HG02981 (cell line): ENCODE measurements at regions not wholly inside any gene's neighbourhood (a gene's known extent, or its start where the extent isn't known, plus 50 kb on each side); places are given as distances from the start of the nearest gene placed in this dataset.
"Not testable (repeated sequence)": the region's sequence is repeated elsewhere in the genome, so short reads cannot be mapped to it uniquely, and the experiment has no call there.

Source experiments
- ATAC-seq: cut with Tn5 transposase; IDR thresholded peaks from one replicate; pipeline ENCODE4 v1.9.1; 2021; ENCODE audit warnings: mild to moderate bottlenecking, moderate library complexity; ENCODE audit not compliant: unreplicated experiment

DNA sequence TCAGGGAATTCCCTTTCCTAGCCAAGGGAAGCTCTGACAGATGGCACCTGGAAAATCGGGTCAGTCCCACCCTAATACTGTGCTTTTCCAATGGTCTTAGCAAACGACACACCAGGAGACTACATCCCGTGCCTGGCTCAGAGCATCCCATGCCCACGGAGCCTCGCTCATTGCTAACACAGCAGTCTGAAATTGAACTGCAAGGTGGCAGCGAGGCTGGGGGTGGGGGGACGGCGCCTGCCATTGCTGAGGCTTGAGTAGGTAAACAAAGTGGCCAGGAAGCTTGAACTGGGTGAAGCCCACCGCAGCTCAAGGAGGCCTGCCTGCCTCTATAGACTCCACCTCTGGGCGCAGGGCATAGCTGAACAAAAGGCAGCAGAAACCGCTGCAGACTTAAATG is 279.5 kb upstream of the LUZP2 start:
- not testable (repeated sequence) for ATAC-seq

DNA sequence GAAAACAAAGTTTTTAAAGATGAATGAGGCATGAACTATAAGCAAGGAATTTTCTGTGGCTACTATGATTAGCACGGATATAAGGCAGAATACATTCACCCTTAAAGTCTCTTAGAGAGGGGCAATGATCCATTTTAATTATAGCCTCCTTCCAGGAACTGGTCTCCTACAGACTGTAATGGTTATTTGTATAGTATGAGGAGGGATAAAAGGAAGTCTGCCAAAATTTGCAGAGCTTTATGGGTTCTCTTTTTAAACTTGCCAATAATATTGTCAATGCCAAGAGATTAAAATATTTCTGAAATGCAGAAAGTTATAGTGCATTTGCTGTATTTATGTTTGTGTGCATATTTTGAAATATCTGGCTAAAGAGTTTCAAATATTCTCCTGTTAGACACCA is 271.4 kb upstream of the LUZP2 start:
- ATAC-seq, result no peak

DNA sequence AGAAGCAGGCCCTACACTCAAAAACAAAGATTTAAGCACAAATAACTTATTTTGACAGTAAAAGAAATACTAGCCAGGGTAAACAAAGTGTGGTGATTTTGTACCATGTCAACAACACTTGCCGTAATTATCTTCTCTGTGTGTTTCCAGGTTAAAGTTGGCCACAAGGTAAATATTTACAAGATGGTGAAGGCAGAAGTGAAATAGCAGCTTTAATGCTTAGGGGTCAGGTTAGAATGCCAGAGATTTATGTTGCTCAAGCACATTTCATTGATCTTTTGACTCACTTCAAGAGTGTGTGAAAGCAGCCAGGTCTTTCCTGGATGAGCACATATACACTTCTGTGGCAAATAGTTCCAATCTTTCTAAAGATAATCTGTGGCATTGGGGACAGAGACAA is 270.2 kb upstream of the LUZP2 start:
- ATAC-seq, result no peak

DNA sequence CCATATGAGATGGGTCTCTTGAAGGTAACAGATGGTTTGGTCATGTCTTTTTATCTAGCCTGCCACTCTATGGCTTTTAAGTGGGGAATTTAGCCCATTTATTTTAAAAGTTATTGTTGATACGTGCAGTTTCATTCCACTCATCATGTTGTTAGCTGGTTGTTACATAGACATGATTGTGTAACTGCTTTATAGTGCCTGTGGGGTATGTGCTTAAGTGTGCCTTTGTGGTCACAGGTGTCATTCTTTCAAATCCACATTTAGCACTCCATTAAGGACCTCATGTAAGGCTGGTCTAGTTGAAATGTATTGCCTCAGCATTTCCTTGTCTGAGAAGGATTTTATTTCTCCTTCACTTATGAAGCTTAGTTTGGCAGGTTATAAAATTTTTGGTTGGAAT is 263.8 kb upstream of the LUZP2 start:
- ATAC-seq, result no peak

DNA sequence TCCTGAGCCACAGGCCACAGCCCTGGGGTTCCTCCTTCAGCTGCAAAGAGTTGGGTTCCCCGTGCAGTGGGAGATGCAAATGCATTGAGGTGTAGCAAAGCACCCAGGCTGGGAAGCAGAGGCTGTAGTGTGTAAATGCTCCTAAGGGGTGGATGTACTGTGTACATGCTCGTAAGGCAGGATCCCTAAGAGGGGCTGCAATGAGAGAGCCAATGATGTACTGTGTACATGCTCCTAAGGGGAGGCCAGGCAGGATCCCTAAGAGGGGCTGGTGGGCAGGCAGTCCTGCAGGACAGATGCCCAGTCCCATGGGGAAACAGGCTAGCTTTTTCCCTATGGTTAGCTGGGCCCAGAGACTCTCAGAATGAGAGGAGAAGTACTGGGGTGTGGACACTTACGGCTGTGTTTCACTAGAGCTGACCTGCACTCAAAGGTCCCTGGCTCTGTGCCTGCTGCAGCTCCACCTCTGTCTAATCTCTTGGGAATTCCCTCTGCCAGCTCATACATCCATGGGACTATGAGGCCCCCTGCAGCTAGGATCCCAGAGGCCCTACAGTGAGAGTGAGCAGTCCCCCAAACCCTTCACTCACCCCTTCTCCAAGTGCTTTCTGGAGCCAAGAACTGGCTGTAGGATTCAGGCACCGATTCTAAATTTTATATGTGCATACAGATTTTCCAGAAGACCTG is 261.9 kb upstream of the LUZP2 start:
- no peak for ATAC-seq

DNA sequence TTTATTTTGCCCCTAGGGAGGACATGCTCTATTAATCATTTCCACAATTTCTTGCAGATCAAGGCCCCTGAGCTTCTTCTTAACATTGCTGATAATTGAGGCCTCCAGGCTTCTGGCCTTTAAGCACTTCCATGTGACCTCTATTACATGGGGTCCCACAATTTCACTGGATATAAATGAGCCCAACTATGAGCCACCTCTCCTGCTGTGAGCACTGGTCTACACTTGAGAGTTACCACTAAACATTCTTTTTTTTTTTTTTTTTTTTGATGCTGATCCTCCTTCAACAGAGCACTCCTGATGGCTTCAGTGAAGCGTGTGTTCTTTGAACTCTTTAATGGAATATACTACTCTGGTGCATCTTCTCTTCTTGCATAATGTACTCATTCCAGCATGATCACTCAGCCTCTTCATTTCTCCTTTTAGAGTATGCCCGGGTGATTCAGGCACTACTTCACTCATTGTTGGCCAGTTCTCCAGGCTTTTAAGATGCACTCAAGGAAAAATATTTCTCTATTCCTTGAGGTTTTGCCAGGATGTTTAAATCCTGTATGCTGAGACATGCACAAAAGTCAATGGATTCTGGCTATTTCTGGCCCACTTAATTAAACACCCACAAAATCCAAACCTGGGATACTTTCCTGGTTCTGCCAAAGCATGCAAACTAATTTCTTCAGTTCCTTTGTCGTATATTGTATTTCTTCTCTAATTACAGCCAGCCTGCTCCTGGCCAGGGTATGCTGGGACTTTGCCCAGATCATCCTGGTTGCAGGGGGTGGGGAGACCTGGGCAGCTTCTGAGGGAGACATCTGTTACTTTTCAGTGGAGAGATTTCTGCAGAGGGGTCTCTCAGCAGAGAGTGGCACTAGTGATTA is 257.8 kb upstream of the LUZP2 start:
- no peak for ATAC-seq

DNA sequence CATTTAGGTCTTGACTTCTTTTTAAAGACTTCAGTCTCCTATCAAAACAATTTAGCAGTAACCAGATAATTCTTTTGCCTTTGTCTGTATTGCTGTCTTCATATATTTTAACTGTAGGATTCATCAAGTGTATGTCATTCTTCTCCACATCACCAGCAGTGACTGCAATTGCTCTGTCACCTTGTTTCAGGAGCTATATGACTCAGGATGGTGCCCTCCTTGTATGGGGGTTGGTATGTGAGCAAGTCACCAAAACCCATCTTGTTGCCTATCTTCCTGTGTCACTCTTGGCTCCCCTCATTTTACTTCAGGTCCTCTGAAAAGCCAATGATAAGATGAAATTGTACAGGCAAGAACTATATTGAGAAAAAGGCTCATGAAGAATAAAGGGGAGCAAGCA is 256.9 kb upstream of the LUZP2 start:
- no peak for ATAC-seq

DNA sequence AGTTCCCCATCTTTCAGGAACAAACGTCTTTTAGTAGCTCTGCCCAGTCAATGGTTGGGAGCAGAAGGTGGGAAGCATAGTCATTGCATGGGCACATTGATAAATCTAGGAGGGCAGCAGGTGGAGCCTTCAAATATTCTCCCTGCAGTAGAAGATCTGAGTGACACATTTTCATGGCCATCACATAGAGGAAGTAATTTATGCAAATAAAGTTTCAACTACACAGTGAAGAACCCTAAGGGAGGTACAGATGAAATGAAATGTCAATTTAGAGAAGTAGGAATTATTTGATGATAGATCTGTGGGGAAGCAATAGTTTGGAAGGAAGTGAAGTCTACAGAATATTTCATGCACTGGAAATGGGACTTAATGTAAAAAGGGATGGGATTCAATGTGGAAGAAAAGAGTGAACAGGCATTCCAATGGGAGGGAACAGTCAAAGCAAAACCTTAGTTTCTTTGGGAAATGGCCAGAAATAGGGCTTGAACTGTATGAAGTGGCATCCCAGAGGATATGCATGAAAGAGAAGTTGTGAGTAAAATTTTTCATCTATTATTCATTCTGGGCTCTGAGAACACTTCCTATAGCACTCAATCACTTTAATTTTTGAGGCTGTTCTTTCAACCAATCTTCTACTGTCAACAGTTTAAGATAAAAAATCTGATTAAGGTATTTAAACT is 256.2 kb upstream of the LUZP2 start:
- ATAC-seq, result no peak

DNA sequence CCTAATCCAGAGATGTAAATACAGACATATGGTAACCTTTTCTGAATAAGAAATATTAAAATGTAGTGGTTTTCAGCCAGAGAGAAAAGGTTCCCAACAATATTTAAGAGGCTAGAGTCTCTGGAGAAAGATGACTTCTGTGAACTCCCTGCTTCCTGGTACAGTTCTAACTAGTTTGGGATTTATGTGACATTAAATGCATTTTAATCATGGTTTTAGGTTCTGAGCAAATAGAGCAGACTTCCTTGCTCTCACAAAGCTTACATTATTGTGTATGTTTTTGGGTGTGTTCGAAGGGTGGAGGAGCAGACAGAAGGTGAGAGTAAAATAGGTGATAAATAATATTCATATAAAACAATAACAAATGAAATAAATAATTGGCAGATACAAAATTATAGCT is 250.1 kb upstream of the LUZP2 start:
- ATAC-seq, result no peak

DNA sequence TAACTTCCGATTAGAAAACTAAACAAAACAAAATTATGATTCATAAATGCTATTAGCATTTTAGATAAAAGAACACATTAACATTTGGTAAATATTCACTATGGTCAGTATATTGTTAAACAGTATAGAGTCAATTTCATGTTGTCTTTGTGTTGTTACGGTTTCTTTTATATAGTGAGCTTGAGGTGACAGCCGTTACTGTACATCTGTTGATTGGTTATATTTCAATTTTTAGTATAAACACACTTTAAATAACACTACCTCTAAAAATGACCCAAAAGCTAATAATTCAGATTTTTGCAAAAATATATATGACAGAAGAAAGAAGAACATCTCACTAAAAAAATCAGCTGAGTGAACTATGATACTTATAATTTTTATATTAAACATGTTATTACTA is 249.0 kb upstream of the LUZP2 start:
- no peak for ATAC-seq

DNA sequence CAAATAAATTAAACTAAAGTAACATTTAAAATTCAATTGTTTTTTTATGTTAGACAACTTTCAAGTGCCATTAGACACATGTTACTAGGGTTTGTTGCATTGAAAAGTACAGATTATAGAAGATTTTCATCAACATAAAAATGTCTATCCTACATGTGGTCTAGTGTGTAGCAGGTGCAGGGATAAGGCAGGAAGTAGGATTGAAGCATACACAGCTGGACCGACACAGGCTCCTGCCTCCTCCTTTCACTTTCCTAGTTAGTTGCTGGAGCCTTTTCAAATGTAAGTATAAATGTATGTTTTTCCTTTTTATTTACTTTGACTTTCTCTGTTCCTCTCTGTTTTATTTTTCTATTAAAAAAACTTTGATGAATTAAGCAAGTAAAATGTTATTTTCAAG is 246.9 kb upstream of the LUZP2 start:
- no peak for ATAC-seq

DNA sequence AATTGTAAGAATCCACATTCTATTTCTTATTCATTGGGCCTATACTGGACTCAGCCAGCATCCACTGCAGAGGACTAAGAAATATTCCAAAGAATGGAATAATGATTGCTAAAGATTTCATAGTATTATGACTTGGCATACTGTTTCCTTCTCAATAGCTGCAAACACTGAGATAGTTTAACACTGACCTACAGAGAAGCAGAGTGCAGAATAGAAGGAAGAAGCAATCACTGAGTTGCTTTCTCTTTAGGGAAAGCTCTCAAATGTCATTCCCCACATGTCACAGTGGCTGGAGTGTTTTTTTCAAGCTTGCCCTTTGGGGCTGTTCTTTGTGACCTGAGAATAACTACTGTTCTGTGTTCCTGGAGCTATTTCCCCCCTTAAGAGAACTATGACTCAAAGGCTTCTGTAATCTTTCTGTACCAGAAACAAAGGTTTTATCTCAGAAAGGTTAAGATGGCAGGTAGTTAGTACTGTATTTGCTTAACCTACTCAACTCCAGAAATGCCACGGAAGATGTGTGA is 243.6 kb upstream of the LUZP2 start:
- no peak for ATAC-seq

DNA sequence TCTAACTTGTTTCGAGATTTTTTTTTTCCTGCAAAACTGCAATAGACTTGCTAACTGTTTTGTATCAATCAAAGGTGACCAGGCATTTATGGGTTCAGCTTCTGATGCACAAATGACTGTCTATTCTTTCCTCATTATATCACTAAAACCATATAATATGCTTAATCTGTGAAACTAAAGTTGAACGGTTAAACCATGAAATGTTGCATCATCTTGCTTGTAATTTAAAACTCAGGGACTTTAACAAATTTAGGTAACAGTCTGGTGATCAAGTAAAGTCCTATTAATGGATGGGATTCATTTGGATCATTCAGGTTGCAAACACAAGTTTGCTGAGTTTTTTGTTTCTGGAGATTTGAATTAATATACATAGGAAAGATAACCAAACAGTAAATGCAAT is 232.0 kb upstream of the LUZP2 start:
- no peak for ATAC-seq

DNA sequence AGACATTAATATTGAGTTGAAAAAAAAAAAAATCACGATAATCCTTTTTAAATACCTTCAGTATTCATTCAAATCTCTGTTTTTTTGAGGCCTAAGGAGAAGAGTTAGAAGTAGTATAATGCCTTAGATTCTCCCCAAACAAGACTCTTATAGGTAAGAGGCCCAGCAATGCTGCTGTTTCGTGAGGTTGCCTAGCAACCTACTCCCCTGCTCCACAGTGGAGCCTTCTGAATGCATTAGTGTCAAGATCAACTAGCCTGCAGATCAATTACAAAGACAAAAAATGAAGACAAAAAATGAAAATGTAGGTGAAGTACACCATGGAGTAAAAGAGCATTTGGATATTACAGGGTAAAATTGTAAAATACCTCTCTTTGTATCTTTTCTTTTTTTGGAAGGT is 229.8 kb upstream of the LUZP2 start:
- no peak for ATAC-seq

DNA sequence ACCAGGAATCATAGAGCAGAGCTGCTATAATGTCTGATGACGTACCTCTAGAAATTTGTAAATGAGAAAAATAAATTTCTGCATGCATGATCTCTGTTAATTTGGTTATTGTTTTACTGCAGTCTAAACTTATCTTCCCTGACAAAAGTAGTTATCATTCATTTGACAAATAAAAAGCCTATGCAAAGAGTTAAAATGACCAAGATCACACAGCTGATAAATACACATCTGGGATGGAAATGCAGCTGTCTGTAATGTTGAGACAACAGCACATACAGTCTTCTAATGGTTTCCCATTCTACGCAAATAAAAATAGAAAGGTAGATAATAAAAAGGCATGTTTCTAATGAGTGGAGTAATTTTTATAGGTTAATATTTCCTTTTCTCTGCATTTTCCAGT is 225.1 kb upstream of the LUZP2 start:
- ATAC-seq, result no peak

DNA sequence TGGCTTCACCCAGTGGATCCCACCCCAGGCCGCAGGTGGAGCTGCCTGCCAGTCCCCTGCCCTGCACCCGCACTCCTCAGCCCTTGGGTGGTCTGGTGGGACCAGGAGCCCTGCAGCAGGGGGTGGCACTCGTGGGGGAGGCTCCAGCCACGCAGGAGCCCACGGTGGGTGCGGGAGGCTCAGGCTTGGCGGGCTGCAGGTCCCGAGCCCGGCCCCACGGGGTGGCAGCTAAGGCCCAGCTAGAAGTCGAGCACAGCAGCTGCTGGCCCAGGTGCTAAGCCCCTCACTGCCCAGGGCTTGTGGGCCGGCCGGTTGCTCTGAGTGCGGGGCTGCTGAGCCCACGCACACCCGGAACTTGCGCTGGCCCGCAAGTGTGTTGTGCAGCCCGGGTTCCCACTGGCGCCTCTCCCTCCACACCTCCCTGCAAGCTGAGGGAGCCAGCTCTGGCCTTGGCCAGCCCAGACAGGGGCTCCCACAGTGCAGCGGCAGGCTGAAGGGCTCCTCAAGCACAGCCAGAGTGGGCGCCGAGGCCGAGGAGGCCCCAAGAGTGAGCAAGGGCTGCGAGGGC is 222.6 kb upstream of the LUZP2 start:
- ATAC-seq, result not testable (repeated sequence)

DNA sequence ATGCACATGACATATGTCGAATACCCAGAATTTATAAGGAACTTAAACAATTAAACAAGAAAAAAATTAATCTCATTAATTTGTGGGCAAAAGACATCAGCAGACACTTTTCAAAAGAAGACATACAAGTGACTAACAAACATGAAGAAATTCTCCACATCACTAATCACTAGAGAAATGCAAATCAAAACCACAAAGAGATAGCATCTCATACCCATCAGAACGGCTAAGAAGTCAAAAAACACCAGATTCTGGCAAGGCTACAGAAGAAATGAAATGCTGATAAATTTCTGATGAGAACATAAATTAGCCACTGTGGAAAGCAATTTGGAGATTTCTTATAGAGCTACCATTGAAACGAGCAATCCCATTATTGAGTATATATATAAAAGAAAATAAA is 210.6 kb upstream of the LUZP2 start:
- ATAC-seq, result no peak

DNA sequence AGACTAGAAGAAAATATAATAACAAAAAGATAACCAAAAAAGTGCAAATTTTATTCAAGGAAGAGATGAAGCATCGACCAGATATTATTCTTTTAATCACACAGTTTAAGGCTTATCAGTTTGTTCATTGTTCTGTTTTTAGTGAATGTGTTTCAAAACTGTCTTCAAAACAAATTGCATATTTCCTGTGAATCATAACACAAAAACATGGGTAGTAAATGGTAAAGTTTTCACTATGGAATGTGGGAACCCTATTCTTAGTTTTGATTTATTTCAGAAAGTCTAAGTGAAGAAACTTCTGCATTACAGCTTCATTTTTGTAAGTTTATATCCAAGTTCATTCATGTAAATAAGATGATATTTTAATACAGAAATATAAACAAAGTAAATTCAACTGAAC is 207.6 kb upstream of the LUZP2 start:
- ATAC-seq, result no peak

DNA sequence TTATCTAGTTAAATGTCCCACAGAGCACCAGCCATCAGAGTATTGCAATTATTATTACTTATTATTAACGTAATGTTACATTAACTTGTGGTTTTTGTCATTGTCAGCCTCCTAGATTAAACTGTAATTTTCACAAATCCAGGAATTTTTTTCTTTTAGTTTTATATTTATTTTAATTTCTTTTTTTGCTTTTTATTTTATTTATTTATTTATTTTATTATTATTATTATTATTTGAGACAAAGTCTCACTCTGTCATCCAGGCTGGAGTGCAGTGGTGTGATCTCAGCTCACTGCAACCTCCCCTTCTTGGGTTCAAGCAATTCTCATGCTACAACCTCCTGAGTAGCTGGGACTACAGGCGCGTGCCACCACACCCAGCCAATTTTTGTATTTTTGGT is 202.9 kb upstream of the LUZP2 start:
- no peak for ATAC-seq

DNA sequence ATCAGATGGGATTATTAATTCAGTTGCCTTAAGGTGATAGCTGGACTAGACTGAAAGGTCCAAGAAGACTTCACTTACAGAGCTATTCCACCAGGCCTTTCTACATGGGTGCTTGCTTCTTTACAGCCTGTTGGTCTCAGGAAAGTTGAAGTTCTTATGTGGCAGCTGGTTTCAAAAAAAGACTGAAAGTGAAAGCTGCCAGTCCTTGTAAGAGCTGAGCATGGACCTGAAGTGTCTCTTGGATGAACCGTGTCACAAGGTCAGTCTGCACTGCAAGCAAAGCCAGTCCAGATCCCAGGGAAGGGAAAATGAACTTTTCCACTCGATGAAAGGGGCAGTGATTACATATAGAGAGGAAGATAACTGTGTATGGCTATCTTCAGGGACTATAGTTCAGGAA is 201.5 kb upstream of the LUZP2 start:
- no peak for ATAC-seq

DNA sequence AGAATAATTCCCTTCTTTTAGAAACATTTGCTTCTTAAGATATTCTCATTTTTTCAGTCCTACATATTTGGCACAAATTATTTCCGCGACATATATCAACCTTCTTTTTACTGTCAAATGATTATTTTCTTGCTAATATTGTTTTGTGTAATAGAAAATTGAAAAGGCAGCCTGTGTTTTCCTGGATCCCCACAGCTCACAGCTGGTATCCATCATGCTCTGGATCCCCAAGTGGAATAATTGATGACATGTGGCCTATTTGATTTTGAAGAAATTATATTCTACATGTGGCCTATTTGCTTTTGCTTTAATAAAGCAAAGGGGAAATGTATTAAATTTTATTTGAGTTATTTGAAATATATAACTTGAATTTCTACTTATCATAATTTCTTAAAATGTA is 199.4 kb upstream of the LUZP2 start:
- ATAC-seq, result no peak
